ENCODE measurements at regions not wholly inside any gene's neighbourhood (a gene's known extent, or its start where the extent isn't known, plus 50 kb on each side); places are given as distances from the start of the nearest gene placed in this dataset.
"Not testable (repeated sequence)": the region's sequence is repeated elsewhere in the genome, so short reads cannot be mapped to it uniquely, and the experiment has no call there.

DNA sequence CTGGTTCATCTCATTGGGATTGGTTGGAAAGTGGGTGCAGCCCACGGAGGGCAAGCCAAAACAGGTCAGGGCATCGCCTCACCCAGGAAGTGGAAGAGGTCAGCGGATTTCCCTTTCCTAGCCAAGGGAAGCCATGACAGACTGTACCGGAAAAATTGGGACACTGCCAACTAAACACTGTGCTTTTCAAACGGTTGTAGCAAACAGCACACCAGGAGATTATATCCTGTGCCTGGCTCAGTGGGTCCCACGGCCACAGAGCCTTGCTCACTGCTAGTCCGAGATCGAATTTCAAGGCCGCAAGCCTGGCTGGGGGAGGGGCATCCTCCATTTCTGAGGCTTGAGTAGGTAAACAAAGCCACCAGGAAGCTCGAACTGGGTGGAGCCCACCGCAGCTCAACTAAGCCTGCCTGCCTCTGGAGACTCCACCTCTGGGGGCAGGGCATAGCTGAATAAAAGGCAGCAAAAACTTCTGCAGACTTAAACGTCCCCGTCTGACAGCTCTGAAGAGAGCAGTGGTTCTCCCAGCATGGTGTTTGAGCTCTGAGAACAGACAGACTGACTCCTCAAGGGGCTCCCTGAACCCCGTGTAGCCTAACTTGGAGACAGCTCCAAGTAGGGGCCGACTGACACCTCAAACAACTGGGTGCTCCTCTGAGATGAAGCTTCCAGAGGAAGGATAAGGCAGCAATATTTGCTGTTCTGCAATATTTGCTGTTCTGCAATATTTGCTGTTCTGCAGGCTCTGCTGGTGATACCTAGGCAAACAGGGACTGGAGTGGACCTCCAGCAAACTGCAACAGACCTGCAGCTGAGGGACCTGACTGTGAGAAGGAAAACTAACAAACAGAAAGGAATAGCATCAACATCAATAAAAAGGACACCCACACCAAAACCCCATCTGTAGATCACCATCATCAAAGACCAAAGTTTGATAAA lies 191.0 kb upstream of the IRAK1BP1 start:
- TF ChIP-seq, protein P1, sequence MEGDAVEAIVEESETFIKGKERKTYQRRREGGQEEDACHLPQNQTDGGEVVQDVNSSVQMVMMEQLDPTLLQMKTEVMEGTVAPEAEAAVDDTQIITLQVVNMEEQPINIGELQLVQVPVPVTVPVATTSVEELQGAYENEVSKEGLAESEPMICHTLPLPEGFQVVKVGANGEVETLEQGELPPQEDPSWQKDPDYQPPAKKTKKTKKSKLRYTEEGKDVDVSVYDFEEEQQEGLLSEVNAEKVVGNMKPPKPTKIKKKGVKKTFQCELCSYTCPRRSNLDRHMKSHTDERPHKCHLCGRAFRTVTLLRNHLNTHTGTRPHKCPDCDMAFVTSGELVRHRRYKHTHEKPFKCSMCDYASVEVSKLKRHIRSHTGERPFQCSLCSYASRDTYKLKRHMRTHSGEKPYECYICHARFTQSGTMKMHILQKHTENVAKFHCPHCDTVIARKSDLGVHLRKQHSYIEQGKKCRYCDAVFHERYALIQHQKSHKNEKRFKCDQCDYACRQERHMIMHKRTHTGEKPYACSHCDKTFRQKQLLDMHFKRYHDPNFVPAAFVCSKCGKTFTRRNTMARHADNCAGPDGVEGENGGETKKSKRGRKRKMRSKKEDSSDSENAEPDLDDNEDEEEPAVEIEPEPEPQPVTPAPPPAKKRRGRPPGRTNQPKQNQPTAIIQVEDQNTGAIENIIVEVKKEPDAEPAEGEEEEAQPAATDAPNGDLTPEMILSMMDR (IDR thresholded peaks at IDR 0.05; ENCODE audit: low read length), result not testable (repeated sequence)
- not testable (repeated sequence) for TF ChIP-seq EZH2 (IDR thresholded peaks at IDR 0.05; ENCODE audit: borderline replicate concordance, low read length)

Data from OCI-LY1 (cell line).